ENCODE measurements at regions not wholly inside any gene's neighbourhood (a gene's known extent, or its start where the extent isn't known, plus 50 kb on each side); places are given as distances from the start of the nearest gene placed in this dataset.

DNA sequence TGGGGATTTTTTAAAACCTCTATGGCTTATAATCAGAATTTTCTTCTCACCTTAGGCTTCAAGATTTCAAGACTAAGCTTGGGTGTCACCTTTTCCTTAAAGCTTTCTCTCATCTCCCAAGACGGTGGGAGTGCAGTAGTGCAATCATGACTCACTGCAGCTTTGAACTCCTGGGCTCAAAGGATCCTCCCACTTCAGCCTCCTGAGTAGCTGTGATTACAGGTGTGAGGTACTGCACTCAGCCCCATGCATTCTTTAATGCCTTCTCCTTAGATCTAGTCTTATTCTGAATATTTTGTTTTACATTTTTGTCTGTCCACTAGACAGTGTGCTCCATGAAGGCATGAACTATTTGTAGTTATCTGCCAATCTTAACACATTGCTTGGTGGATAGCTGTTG lies 55.7 kb upstream of the FAT3 start:
- TF ChIP-seq ESRRA (CRISPR knock-in tag; IDR thresholded peaks at IDR 0.05; ENCODE audit: borderline replicate concordance) = no peak
- TF ChIP-seq, protein P1, sequence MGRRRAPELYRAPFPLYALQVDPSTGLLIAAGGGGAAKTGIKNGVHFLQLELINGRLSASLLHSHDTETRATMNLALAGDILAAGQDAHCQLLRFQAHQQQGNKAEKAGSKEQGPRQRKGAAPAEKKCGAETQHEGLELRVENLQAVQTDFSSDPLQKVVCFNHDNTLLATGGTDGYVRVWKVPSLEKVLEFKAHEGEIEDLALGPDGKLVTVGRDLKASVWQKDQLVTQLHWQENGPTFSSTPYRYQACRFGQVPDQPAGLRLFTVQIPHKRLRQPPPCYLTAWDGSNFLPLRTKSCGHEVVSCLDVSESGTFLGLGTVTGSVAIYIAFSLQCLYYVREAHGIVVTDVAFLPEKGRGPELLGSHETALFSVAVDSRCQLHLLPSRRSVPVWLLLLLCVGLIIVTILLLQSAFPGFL (CRISPR knock-in tag; IDR thresholded peaks at IDR 0.05; ENCODE audit: borderline replicate concordance) = no peak
- TF ChIP-seq ZNF317 (CRISPR knock-in tag; IDR thresholded peaks at IDR 0.05; ENCODE audit: borderline replicate concordance, low read depth) = no peak
- no peak for TF ChIP-seq NFATC4 (CRISPR knock-in tag; IDR thresholded peaks at IDR 0.05)
- TF ChIP-seq HMGA2 (CRISPR knock-in tag; IDR thresholded peaks at IDR 0.05) = no peak
- no peak for TF ChIP-seq MYBL2 (CRISPR knock-in tag; IDR thresholded peaks at IDR 0.05)
- no peak for TF ChIP-seq PRDM15 (CRISPR knock-in tag; IDR thresholded peaks at IDR 0.05)
- H3K36me3 Mint-ChIP-seq = peaks cover 24% of the 10 kb centered on the region
- POLR2A ChIA-PET = no interaction called here
- H3K4me3 Mint-ChIP-seq = no peak overlapping the region
- ATAC-seq = no peak
- H3K9me3 Mint-ChIP-seq = peaks cover 27% of the 10 kb centered on the region
- CTCF ChIA-PET = no interaction called here
- no peak overlapping the region for H3K27ac Mint-ChIP-seq
- H3K27me3 Mint-ChIP-seq (ENCODE audit: low read depth) = peaks cover 3% of the 10 kb centered on the region; the same call in 1 of the 2 replicates
- H3K4me1 Mint-ChIP-seq = no peaks in the 10 kb centered on the region
- no peak for DNase-seq (ENCODE audit: low spot score)

- no peak overlapping the region for H3K4me3 Mint-ChIP-seq
- peaks cover 4% of the 10 kb centered on the region; the same call in 1 of the 2 replicates for H3K4me1 Mint-ChIP-seq
- H3K9me3 Mint-ChIP-seq = peaks cover 20% of the 10 kb centered on the region
- TF ChIP-seq, protein P1 (CRISPR knock-in tag; IDR thresholded peaks at IDR 0.05; ENCODE audit: borderline replicate concordance) = no peak
- TF ChIP-seq ATF1 (CRISPR knock-in tag; IDR thresholded peaks at IDR 0.05) (no peak), USF2 (CRISPR knock-in tag; IDR thresholded peaks at IDR 0.05) (no peak), PRDM15 (CRISPR knock-in tag; IDR thresholded peaks at IDR 0.05) (no peak), EMX1 (CRISPR knock-in tag; IDR thresholded peaks at IDR 0.05) (no peak), ZNF671 (CRISPR knock-in tag; IDR thresholded peaks at IDR 0.05) (no peak), SP1 (CRISPR knock-in tag; conservative IDR thresholded peaks at IDR 0.05) (no peak), CBFB (CRISPR knock-in tag; IDR thresholded peaks at IDR 0.05; ENCODE audit: low read depth) (no peak), IRF1 (CRISPR knock-in tag; IDR thresholded peaks at IDR 0.05) (no peak), CREB1 (CRISPR knock-in tag; IDR thresholded peaks at IDR 0.05) (no peak), FOXP1 (CRISPR knock-in tag; IDR thresholded peaks at IDR 0.05; ENCODE audit: borderline replicate concordance) (no peak), RORB (CRISPR knock-in tag; IDR thresholded peaks at IDR 0.05) (no peak)
- TF ChIP-seq, protein P2, sequence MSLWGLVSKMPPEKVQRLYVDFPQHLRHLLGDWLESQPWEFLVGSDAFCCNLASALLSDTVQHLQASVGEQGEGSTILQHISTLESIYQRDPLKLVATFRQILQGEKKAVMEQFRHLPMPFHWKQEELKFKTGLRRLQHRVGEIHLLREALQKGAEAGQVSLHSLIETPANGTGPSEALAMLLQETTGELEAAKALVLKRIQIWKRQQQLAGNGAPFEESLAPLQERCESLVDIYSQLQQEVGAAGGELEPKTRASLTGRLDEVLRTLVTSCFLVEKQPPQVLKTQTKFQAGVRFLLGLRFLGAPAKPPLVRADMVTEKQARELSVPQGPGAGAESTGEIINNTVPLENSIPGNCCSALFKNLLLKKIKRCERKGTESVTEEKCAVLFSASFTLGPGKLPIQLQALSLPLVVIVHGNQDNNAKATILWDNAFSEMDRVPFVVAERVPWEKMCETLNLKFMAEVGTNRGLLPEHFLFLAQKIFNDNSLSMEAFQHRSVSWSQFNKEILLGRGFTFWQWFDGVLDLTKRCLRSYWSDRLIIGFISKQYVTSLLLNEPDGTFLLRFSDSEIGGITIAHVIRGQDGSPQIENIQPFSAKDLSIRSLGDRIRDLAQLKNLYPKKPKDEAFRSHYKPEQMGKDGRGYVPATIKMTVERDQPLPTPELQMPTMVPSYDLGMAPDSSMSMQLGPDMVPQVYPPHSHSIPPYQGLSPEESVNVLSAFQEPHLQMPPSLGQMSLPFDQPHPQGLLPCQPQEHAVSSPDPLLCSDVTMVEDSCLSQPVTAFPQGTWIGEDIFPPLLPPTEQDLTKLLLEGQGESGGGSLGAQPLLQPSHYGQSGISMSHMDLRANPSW (CRISPR knock-in tag; conservative IDR thresholded peaks at IDR 0.05; ENCODE audit: low read depth) = no peak
- TF ChIP-seq, protein P3, sequence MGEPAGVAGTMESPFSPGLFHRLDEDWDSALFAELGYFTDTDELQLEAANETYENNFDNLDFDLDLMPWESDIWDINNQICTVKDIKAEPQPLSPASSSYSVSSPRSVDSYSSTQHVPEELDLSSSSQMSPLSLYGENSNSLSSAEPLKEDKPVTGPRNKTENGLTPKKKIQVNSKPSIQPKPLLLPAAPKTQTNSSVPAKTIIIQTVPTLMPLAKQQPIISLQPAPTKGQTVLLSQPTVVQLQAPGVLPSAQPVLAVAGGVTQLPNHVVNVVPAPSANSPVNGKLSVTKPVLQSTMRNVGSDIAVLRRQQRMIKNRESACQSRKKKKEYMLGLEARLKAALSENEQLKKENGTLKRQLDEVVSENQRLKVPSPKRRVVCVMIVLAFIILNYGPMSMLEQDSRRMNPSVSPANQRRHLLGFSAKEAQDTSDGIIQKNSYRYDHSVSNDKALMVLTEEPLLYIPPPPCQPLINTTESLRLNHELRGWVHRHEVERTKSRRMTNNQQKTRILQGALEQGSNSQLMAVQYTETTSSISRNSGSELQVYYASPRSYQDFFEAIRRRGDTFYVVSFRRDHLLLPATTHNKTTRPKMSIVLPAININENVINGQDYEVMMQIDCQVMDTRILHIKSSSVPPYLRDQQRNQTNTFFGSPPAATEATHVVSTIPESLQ (CRISPR knock-in tag; IDR thresholded peaks at IDR 0.05) = no peak
- CTCF ChIA-PET = no interaction called here
- peaks cover 3% of the 10 kb centered on the region; the same call in 1 of the 2 replicates for H3K27me3 Mint-ChIP-seq (ENCODE audit: low read depth)
- no peak for DNase-seq (ENCODE audit: low spot score)
- peaks cover 17% of the 10 kb centered on the region for H3K36me3 Mint-ChIP-seq
- POLR2A ChIA-PET = no interaction called here
- H3K27ac Mint-ChIP-seq = no peak overlapping the region
- ATAC-seq = no peak
These were observed 57.0 kb upstream of the FAT3 start for GRCh38 chr11:92167571-92167970.
